CD4-positive, alpha-beta T cell (primary cell): ENCODE measurements at regions not wholly inside any gene's neighbourhood (a gene's known extent, or its start where the extent isn't known, plus 50 kb on each side); places are given as distances from the start of the nearest gene placed in this dataset.
"Not testable (repeated sequence)": the region's sequence is repeated elsewhere in the genome, so short reads cannot be mapped to it uniquely, and the experiment has no call there.

ENCODE experiments used
- ATAC-seq: fragments of 200-7000 bp; cut with Tn5 transposase; one replicate; pipeline ENCODE4 v1.10.0; 2022; ENCODE audit warnings: mild to moderate bottlenecking; ENCODE audit not compliant: poor library complexity
- CTCF ChIA-PET: fragments of 350-600 bp; sonication (Branson Sonifier 250); formaldehyde crosslinking; loops from one replicate; lab custom pipeline; 2021; ENCODE audit warnings: antibody characterized with exemption, inconsistent platforms; lab: Charles Lee
- POLR2A ChIA-PET: fragments of 350-600 bp; sonication (Branson Sonifier 250); formaldehyde crosslinking; loops from one replicate; lab custom pipeline; 2021; ENCODE audit warnings: antibody characterized with exemption, inconsistent platforms; lab: Charles Lee
- DNase-seq, 14 experiments: peaks; one replicate each; pipeline ENCODE4 v3.0.0-alpha.2; 2013 to 2020; ENCODE audit warnings: mixed read lengths in 2 of 14
- H3K27ac ChIP-seq, 2 donors: one replicate each; pipeline versions ENCODE4 v1.5.1 to v1.7.0; 2013; ENCODE audit warnings: low read length in 2 of 2, low read depth in 1 of 2, mild to moderate bottlenecking in 1 of 2
- H3K27me3 ChIP-seq, 2 experiments: 1 replicate in 1 of 2; 2 replicates in 1 of 2; pipeline versions ENCODE4 v1.6.1 to v1.7.0; 2013; ENCODE audit warnings: low read length in 2 of 2, control low read depth in 1 of 2, mild to moderate bottlenecking in 1 of 2, moderate library complexity in 1 of 2; ENCODE audit not compliant: insufficient read depth in 2 of 2, control insufficient read depth in 1 of 2
- H3K36me3 ChIP-seq: one replicate; pipeline ENCODE4 v1.6.1; 2013; ENCODE audit warnings: low read length, control low read depth; ENCODE audit not compliant: insufficient read depth
- H3K4me1 ChIP-seq: one replicate; pipeline ENCODE4 v1.6.1; 2013; ENCODE audit warnings: low read length, control low read depth; ENCODE audit not compliant: insufficient read depth
- H3K4me3 ChIP-seq: one replicate; pipeline ENCODE4 v1.5.1; 2013; ENCODE audit warnings: mild to moderate bottlenecking, low read length, moderate library complexity
- H3K9me3 ChIP-seq, 2 experiments: 1 replicate in 1 of 2; 2 replicates in 1 of 2; pipeline versions ENCODE4 v1.6.1 to v1.7.0; 2013; ENCODE audit warnings: low read length in 2 of 2, mild to moderate bottlenecking in 2 of 2, control low read depth in 1 of 2, moderate library complexity in 1 of 2; ENCODE audit not compliant: control insufficient read depth in 1 of 2, insufficient read depth in 1 of 2
- H3K27ac Mint-ChIP-seq: one replicate; pipeline ENCODE4 v1.8.0; 2020; ENCODE audit warnings: mixed read lengths
- H3K27me3 Mint-ChIP-seq: one replicate; pipeline ENCODE4 v1.8.0; 2021; ENCODE audit warnings: mixed read lengths
- H3K36me3 Mint-ChIP-seq: one replicate; pipeline ENCODE4 v1.8.0; 2021; ENCODE audit warnings: low read depth, mixed read lengths
- H3K4me1 Mint-ChIP-seq: one replicate; pipeline ENCODE4 v1.8.0; 2021; ENCODE audit warnings: low read depth, mixed read lengths
- H3K4me3 Mint-ChIP-seq: one replicate; pipeline ENCODE4 v1.8.0; 2020; ENCODE audit warnings: mild to moderate bottlenecking, mixed read lengths
- H3K9me3 Mint-ChIP-seq: one replicate; pipeline ENCODE4 v1.8.0; 2020; ENCODE audit warnings: mixed read lengths
- intact Hi-C, 2 experiments: fragments of 100-400 bp; cut with DNase I in 1 of 2; cut with micrococcal nuclease in 1 of 2; formaldehyde crosslinking; loops; one replicate each; pipeline versions ENCODE4 v1.15.1 to v1.9.0; 2023 to 2025; cut with DNase I, micrococcal nuclease
- TF ChIP-seq, protein P1 (sequence below): fragments of 200-600 bp; IDR thresholded peaks from one replicate; pipeline ENCODE4 v1.8.0; 2022; ENCODE audit warnings: antibody characterized with exemption, mild to moderate bottlenecking

DNA sequence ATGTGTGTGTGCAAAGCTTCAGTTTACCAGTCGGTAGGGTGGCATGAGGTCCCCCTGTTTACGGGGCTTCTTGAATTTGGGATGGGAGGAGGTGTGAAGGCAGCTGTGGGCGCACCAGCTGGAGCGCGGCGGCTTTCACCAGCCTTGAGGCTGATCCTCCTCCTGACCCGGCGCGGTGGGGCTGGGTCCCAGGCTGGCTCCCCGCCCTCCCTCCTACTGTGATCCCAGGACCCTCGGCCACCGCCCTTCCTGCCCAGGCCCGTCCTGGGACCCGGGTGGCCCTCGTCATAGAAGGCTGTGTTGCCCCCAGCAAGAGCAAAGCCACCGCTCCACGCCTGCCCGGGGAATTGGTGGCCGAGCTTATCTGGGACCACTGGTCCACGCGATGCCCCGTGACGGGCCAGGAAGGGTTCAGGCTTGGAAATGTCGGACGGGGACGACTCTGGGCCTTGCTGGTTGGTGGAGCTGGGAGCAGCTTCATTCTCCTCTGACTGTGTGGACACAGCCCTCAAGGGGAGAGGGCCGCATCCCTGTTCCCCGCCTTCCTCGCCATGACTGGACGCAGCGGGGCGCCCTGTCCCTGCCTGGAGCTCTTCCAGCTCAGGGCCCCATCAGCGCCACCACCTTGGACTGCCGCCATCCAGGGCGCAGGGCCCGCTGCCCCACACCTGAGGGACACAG, 271.1 kb upstream of the IRX1 start:
- ChIA-PET POLR2A (no interaction called here), CTCF (no interaction called here)
- Mint-ChIP-seq H3K36me3 (no peaks in the 10 kb centered on the region), H3K4me1 (no peaks in the 10 kb centered on the region), H3K27ac (no peak overlapping the region), H3K9me3 (no peaks in the 10 kb centered on the region), H3K27me3 (no peaks in the 10 kb centered on the region), H3K4me3 (no peak overlapping the region)
- H3K36me3 ChIP-seq = no peaks in the 10 kb centered on the region
- H3K4me1 ChIP-seq = no peaks in the 10 kb centered on the region
- DNase-seq (no peak), ATAC-seq (no peak)
- H3K27me3 ChIP-seq = no peaks in the 10 kb centered on the region
- no peak overlapping the region for H3K4me3 ChIP-seq
- H3K9me3 ChIP-seq = peaks cover 0 to 78% of the 10 kb centered on the region in 2 experiments
- TF ChIP-seq, protein P1, sequence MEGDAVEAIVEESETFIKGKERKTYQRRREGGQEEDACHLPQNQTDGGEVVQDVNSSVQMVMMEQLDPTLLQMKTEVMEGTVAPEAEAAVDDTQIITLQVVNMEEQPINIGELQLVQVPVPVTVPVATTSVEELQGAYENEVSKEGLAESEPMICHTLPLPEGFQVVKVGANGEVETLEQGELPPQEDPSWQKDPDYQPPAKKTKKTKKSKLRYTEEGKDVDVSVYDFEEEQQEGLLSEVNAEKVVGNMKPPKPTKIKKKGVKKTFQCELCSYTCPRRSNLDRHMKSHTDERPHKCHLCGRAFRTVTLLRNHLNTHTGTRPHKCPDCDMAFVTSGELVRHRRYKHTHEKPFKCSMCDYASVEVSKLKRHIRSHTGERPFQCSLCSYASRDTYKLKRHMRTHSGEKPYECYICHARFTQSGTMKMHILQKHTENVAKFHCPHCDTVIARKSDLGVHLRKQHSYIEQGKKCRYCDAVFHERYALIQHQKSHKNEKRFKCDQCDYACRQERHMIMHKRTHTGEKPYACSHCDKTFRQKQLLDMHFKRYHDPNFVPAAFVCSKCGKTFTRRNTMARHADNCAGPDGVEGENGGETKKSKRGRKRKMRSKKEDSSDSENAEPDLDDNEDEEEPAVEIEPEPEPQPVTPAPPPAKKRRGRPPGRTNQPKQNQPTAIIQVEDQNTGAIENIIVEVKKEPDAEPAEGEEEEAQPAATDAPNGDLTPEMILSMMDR = no peak
- intact Hi-C loops = no loop called here
- no peak overlapping the region for H3K27ac ChIP-seq

- CTCF ChIA-PET, ATAC-seq, H3K4me1 ChIP-seq, H3K4me3 ChIP-seq, H3K27me3 Mint-ChIP-seq, H3K4me1 Mint-ChIP-seq, H3K27ac ChIP-seq, H3K27me3 ChIP-seq, intact Hi-C loops, H3K36me3 Mint-ChIP-seq, H3K36me3 ChIP-seq, H3K4me3 Mint-ChIP-seq, H3K27ac Mint-ChIP-seq, DNase-seq, H3K9me3 Mint-ChIP-seq, POLR2A ChIA-PET: not testable (repeated sequence)
- peaks cover 0 to 75% of the 10 kb centered on the region in 2 experiments for H3K9me3 ChIP-seq
Measured at GRCh38 chr5:3323966-3324365, 271.7 kb upstream of the IRX1 start.

- ATAC-seq (no peak), DNase-seq (no peak)
- Mint-ChIP-seq H3K9me3 (no peaks in the 10 kb centered on the region), H3K4me3 (no peak overlapping the region), H3K4me1 (no peaks in the 10 kb centered on the region), H3K36me3 (no peaks in the 10 kb centered on the region), H3K27me3 (no peaks in the 10 kb centered on the region), H3K27ac (no peak overlapping the region)
- H3K36me3 ChIP-seq = no peaks in the 10 kb centered on the region
- no peak overlapping the region for H3K4me3 ChIP-seq
- intact Hi-C loops = no loop called here
- H3K9me3 ChIP-seq = peaks cover 0 to 74% of the 10 kb centered on the region in 2 experiments
- ChIA-PET POLR2A (no interaction called here), CTCF (no interaction called here)
- TF ChIP-seq, protein P1 = no peak
- H3K27ac ChIP-seq = no peak overlapping the region
- no peaks in the 10 kb centered on the region for H3K27me3 ChIP-seq
- no peaks in the 10 kb centered on the region for H3K4me1 ChIP-seq
Measured at GRCh38 chr5:3323144-3323543, 272.5 kb upstream of the IRX1 start.

DNA sequence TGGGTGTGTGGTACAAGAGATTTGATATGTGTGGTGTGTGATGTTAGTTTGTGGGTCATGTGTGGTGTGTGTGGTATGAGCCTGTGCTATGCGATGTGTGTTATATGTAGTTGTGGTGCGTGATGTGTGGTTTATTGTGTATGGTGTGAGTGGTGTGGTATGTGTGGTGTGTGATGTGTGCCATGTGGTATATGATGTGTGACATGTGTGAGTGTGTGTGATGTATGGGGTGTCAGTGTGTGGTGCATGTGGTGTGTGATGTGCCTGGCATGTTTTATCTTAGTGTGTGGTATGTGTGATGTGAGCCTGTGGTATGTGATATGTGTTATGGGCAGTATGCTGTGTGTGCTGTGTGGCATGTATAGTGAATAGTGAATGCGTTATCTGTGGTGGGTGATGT, 273.0 kb upstream of the IRX1 start:
- Histone ChIP-seq H3K9me3 (peaks cover 0 to 72% of the 10 kb centered on the region in 2 experiments), H3K36me3 (no peaks in the 10 kb centered on the region), H3K27ac (no peak overlapping the region), H3K4me1 (no peaks in the 10 kb centered on the region), H3K4me3 (no peak overlapping the region), H3K27me3 (no peaks in the 10 kb centered on the region)
- no peaks in the 10 kb centered on the region for H3K4me1 Mint-ChIP-seq
- no peaks in the 10 kb centered on the region for H3K36me3 Mint-ChIP-seq
- CTCF ChIA-PET = no interaction called here
- TF ChIP-seq, protein P1 = no peak
- POLR2A ChIA-PET = no interaction called here
- intact Hi-C loops = no loop called here
- DNase-seq (no peak), ATAC-seq (no peak)
- H3K27me3 Mint-ChIP-seq = no peaks in the 10 kb centered on the region
- H3K27ac Mint-ChIP-seq = no peak overlapping the region
- no peaks in the 10 kb centered on the region for H3K9me3 Mint-ChIP-seq
- no peak overlapping the region for H3K4me3 Mint-ChIP-seq
